HT-29 (cell line): ENCODE measurements at regions not wholly inside any gene's neighbourhood (a gene's known extent, or its start where the extent isn't known, plus 50 kb on each side); places are given as distances from the start of the nearest gene placed in this dataset.

Experiments
- DNase-seq: peaks from one replicate; pipeline ENCODE4 v3.0.0-alpha.2; 2015; ENCODE audit warnings: low spot score

GRCh38 chr6:125491860-125492618 is 190.3 kb upstream of the HDDC2 start:
- DNase-seq, result no peak

DNA sequence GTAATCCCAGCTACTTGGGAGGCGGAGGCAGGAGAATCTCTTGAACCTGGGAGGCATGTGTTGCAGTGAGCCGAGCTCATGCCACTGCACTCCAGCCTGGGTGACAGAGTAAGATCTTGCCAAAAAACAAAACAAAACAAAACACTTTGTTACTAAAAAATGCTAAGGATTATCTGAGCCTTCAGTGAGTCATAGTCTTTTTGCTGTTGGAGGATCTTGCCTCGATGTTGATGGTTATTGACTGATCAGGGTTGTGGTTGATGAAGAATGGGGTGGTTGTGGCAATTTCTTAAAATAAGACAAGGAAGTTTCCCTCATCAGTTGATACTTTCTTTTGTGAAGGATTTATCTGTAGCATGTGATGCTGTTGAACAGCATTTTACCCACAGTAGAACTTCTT is 196.8 kb upstream of the HDDC2 start:
- DNase-seq, result no peak

DNA sequence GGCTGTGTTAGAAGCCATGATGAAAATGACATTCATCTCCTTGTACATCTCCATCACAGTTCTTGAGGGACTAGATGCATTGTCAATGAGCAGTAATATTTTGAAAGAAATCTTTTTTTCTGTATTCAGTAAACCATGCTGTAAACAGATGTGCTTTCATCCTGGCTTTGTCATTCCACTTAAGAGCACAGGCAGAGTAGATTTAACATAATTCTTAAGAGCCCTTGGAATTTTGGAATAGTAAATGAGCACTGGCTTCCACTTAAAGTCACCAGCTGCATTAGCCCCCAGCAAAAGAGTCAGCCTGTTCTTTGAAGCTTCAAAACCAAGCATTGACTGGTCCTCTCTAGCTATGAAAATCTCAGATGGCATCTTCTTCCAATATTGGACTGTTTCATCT is 197.8 kb upstream of the HDDC2 start:
- no peak for DNase-seq

- no peak for DNase-seq
These were observed 201.4 kb upstream of the HDDC2 start for GRCh38 chr6:125503181-125503580.

GRCh38 chr6:125507987-125508655 is 206.4 kb upstream of the HDDC2 start:
- DNase-seq, result no peak

DNA sequence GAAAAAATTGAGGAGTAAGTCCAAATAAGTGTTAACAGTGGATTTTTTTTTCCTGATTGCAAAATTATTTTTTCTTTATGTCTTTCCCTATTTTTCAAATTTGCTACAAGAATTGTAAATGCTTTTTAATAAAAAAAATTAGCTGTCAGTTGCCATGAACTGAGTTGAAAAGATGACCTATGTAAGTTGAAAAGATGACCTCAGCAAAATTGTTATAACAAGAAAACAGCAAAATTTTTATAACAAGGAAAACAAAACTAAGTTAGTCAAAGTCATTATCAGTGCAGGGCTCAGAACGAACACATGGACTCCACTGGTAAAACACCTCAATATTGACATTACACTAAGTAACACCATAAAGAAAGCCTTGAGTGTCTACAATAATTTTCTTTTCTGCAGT is 207.0 kb upstream of the HDDC2 start:
- DNase-seq, result no peak

DNA sequence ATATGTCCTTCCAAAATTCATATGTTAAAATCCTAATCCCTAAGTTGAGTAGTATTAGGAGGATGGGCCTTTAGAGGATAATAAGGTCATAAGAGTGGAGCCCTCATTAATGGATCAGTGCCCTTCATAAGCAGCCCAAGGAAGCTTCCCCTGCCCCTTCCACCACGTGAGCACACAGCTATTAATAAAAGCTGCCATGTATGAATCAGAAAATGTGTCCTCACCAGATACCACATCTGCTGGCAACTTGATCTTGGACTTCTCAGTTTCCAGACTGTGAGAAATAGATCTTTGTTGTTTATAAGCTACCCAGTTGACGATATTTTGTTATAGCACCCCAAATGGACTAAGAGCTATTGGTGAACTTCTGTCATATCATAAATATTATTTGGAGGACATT is 207.7 kb upstream of the HDDC2 start:
- DNase-seq, result no peak

GRCh38 chr6:125510405-125510804 is 208.6 kb upstream of the HDDC2 start:
- no peak for DNase-seq

DNA sequence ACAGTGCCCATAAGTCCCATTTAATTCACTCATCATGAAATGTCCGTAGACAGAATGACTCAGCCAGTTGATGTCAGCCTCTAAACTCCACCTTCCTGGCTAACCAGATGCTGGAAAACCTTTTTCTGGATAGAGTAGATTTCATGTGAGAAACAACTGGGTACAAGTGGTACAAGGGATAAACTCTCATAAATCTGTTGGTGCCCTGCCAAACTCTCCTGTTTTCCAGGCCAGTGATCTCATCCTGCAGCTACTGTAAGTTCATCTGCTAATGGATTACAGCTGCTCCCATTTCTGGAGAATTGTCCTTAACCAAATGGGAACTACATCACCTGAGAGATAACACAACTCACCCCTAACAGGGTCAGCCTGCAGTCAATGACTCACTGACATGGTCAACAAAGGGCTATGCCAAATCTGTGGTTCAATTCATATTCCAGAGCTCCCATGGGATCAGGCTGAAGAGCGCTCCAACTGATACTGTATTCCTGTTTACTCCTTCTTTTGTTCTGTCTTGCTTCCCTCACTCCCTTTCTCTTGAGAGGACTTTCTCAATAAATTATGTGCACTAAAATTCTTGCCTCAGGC is 210.1 kb upstream of the HDDC2 start:
- DNase-seq, result no peak

DNA sequence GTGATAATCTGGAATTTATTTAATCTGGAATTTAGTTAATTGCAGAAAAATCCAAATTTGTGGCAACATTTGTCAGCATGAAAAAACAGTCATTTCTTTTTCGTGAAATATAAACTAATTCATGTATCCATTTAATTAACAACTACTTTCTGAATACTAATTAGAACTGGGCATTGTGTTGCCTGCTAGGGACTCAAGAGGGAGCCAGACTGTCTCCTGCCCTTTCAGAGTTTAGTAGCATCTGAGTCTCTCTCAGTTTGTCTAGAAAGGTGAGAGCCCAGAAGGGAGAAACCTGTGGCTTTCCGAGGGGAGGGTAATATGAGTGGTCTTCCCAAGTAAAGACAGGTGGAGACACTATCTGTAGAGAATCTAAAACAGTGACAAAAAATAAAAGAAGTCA is 210.9 kb upstream of the HDDC2 start:
- peak; percentile 9 for DNase-seq

GRCh38 chr6:125513978-125514377 is 212.2 kb upstream of the HDDC2 start:
- DNase-seq, result no peak

- no peak for DNase-seq
These were observed 214.9 kb upstream of the HDDC2 start for GRCh38 chr6:125516644-125517043.

DNA sequence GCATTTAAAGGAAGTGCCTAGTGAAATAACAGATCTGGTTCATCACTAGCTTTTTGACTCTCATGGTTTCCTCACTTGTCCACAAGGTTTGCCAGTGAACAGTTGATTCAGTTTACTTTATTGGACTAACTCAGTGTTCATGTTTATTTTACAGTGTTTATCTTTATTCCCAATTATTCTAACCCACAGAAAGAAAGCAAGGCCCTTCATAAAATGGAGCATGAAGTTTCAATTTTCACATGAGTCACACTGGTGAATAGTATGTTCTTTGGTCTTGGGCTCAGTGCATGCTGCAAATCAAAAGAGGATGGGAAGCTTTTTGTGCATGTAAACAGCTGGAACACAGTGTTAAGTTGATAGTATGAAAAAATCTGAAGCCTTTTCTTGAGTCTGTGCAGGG is 217.6 kb upstream of the HDDC2 start:
- DNase-seq, result no peak

DNA sequence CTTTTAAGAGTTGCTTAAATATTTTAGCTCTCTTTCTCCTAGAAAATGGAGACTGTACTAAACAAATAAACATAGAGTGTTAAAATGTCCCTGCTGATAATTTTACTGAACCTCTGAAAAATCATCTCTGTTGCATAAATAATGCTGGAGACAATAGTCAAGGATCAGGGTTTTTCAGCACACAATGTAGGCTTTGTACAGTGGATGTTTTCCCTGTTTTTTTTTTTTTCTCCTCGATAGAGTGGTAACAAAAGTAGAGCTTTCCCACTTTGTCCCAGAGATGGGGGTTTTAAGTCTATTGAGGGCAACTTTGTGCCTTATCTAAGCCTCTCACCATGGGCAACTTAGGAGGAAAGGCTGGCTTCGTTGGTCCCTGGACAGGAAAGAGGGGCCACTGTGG is 222.6 kb upstream of the HDDC2 start:
- no peak for DNase-seq

DNA sequence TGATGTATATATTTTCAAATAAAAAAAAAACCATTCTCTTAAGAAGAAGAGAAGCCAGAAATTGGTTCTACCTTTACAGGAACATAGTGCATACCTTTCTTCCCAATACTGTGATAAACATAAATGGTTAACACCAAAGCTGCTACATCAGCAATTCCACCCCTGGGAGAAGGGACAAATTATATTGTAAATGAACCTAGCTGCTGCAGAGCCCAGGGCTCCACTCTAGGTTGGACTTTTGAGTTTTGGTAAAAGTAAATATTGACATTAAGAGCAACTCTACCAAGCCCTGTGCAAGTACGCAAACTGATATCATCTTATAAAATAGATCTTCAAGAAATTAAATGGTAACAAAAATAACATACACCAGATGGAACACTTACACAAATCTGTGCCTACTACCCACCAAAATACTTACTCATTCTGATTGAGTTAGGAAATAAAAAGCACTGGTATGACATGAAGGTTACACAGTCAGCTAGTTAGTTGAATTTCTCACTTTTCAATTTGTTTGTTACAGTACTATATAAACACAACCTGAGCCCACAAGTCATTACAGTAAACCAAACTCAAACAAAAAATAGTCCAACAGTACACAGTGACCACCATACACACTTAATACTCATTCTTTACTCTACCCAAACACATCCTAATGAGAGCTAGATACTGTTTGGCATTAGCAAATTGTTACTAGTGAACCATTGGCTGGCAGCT is 223.3 kb upstream of the HEY2 start:
- DNase-seq, result no peak

DNA sequence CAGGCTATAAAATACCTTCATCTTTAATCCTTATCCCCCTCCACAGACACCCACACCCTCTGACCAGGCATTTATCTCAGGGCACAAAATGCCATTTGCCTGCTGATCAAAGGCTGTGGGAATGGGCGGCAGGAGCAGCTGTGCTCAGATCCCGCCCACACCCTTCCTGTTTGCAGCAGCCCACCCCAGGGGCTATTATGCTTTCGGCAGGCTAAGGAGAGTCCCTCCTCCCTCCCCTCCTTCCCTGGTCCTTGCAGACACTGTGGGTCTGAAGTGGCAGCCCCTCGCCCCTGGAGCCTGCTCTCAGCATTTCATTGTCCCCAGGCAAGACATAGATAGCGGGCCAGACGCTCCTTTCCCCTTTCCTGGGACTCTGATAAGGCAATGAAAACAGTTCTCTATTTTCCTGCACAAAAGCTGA is 220.8 kb upstream of the HEY2 start:
- DNase-seq, result no peak

GRCh38 chr6:125529061-125529460 is 220.4 kb upstream of the HEY2 start:
- DNase-seq, result no peak

DNA sequence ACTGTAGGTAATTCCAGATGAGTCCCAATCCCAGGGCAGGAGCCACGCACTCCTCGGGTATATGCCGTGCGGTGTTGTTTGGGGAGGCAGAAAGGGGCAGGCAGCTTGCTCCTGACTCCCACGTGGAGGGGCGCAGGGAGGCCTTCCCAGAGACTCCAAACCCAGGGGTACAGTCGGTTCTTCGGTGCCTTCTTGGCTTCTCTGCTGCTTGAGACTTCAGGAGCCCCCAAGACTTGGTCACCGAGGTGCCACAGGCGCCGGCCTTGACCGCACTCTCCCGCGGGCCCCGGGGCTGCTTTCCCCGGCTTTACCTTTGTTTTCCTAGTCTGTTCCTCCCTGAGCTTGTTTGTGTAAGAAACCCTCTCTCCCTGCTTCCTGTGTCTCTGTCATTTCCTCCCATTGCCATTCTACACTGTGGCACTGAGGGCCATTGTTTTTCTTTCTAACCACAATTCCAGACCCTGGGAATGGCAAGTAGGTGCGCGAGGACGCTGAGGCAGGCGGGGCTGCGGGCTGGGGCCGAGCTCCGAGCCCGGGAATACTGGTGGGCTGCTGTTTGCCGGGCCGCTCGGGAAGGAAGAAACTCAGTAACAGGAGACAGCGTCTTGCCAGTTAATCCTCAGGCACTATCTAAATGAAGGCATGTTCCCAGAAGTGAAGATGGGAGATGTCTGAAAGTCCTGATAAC is 215.6 kb upstream of the HEY2 start:
- no peak for DNase-seq

DNA sequence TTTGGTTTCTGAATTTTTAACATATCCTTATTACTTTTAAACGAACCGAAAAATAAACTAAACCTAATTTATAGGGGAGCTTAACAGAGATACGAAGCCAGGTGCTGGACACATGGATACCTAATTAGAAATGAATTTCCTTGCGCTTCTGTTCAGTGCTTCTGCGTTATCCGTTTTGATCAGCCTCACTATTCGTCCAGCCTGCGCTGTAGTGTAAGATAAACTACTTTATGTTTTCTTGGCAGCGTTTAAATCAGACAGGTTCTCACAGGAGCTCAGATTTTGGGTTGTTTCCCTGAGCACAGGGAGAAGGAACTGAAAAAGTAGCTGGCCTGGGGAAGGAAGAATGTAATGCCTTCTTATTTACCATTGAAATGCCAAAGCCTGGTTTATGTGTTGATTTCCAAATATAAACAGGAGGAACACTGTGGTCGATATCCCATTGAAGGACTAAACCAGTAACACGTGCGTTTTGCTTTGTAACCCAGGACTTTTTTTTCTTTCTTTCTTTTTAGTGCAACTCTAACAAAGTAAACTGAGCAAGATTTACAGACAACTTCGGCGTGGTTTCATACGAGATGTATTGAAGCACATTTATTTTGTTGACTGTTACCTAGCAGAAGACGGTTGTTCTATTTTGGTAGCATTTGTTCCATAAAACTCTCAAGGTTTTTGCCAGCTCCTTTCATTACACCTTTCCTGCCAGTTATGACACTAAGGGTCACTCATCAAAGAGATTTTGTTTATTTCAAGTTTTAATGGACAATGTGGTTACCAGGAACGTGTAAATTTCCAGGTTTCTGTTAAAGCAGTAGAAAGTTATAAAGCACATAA is 214.8 kb upstream of the HEY2 start:
- no peak for DNase-seq

- no peak for DNase-seq
These were observed 212.3 kb upstream of the HEY2 start for GRCh38 chr6:125537090-125537489.

- DNase-seq, result no peak
These were observed 209.5 kb upstream of the HEY2 start for GRCh38 chr6:125539892-125540291.
